Cardiac muscle cell (in vitro differentiated cells and primary cell): ENCODE measurements at regions not wholly inside any gene's neighbourhood (a gene's known extent, or its start where the extent isn't known, plus 50 kb on each side); places are given as distances from the start of the nearest gene placed in this dataset.

ENCODE experiments used
- DNase-seq, 2 donors: peaks; one replicate each; pipeline versions ENCODE4 v3.0.0 to v3.0.0-alpha.2; 2010 to 2017; ENCODE audit warnings: low read depth in 1 of 2, low spot score in 1 of 2
- H3K27ac ChIP-seq: fragments of 200-600 bp; sonication (generic); 2 replicates; pipeline ENCODE4 v1.5.1; 2016
- H3K27me3 ChIP-seq: fragments of 200-600 bp; sonication (generic); 2 replicates; pipeline ENCODE4 v1.6.0; 2016; ENCODE audit warnings: control low read depth
- H3K36me3 ChIP-seq: fragments of 200-600 bp; sonication (generic); 2 replicates; pipeline ENCODE4 v1.5.1; 2016; ENCODE audit warnings: control low read depth
- H3K4me1 ChIP-seq: fragments of 200-600 bp; sonication (generic); 2 replicates; pipeline ENCODE4 v1.8.1; 2017; ENCODE audit warnings: low read depth, mild to moderate bottlenecking, mixed run types
- H3K4me3 ChIP-seq: fragments of 200-600 bp; sonication (generic); 2 replicates; pipeline ENCODE4 v1.5.1; 2016; ENCODE audit warnings: mild to moderate bottlenecking
- H3K9me3 ChIP-seq: fragments of 200-600 bp; sonication (generic); 2 replicates; pipeline ENCODE4 v1.5.1; 2017; ENCODE audit warnings: low read depth, mild to moderate bottlenecking, control low read depth
- TF ChIP-seq, protein P1 (sequence below): IDR thresholded peaks from 2 replicates; pipeline ENCODE4 v1.5.1; 2012; ENCODE audit warnings: low read depth, mild to moderate bottlenecking, low read length

DNA sequence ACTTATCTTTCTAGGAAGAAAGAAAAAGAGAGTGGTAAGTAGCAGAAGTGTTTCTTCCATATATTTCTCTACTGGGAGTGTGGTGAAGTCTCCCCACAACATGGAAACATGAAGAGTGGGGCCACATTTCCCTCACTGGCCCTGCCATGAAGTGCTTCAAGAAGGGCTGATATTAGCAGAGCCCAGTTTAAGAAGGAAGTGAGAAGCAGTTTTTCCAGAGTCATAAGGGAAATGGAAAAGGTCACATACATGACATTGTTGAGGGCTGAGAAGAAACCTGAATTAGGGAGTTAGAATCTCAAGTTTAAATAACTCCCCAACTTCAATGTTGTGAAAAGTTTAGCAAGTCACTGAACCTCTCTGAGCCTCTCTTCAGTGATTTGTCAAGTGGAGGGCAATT is 171.9 kb upstream of the RBPJ start:
- no peaks in the 10 kb centered on the region for H3K9me3 ChIP-seq
- H3K27ac ChIP-seq: no peak overlapping the region
- no peaks in the 10 kb centered on the region for H3K36me3 ChIP-seq
- H3K27me3 ChIP-seq: no peaks in the 10 kb centered on the region
- no peaks in the 10 kb centered on the region for H3K4me1 ChIP-seq
- TF ChIP-seq, protein P1, sequence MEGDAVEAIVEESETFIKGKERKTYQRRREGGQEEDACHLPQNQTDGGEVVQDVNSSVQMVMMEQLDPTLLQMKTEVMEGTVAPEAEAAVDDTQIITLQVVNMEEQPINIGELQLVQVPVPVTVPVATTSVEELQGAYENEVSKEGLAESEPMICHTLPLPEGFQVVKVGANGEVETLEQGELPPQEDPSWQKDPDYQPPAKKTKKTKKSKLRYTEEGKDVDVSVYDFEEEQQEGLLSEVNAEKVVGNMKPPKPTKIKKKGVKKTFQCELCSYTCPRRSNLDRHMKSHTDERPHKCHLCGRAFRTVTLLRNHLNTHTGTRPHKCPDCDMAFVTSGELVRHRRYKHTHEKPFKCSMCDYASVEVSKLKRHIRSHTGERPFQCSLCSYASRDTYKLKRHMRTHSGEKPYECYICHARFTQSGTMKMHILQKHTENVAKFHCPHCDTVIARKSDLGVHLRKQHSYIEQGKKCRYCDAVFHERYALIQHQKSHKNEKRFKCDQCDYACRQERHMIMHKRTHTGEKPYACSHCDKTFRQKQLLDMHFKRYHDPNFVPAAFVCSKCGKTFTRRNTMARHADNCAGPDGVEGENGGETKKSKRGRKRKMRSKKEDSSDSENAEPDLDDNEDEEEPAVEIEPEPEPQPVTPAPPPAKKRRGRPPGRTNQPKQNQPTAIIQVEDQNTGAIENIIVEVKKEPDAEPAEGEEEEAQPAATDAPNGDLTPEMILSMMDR: no peak
- no peak overlapping the region for H3K4me3 ChIP-seq
- DNase-seq: no peak

DNA sequence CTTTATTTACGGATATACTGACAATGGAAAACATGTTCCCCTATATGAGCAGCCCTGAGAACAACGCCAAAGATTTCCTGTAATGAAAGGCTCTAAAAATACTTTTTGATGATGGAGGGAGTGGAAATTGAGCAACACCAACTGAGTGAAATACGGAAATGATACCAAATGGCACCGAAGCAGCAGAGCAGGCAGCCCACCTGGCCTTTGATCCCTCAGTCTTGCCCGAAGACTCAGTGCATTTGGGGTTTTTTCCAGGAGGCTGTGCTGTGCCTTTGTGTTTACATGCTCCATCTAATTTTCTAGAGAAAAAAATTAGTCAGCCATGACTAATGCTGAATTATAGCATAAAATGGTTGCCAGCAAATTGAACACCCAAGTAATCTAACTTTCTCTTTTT is 169.9 kb upstream of the RBPJ start:
- DNase-seq: peak in 1 of 2 donors; percentile 25

DNA sequence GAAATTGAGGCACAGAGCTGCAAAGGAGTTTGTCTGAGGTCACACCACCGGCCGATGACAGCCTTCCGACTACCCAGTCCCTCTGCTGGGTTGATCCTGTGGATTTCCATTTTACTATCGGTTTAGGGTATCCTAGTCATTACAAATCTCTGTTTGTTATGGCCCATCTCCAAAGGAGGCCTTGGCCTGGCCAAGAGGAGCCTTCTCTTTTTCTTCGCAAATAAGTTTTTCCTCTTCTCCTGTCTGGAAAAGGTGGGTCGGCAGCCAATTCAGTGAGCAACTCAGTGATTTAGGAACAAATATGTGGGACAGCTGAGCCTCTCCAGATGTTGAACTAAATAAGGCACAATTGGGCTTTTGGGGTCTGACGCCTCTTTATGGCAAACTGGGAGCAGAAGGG is 169.2 kb upstream of the RBPJ start:
- peak in 1 of 2 donors; percentile 49 for DNase-seq
- TF ChIP-seq, protein P1: no peak
- H3K4me1 ChIP-seq: no peaks in the 10 kb centered on the region
- no peak overlapping the region for H3K27ac ChIP-seq
- no peaks in the 10 kb centered on the region for H3K27me3 ChIP-seq
- no peaks in the 10 kb centered on the region for H3K36me3 ChIP-seq
- no peak overlapping the region for H3K4me3 ChIP-seq
- H3K9me3 ChIP-seq: no peaks in the 10 kb centered on the region

More for the DNA sequence above, 169.9 kb upstream of the RBPJ start:
- Histone ChIP-seq H3K36me3 (no peaks in the 10 kb centered on the region), H3K9me3 (no peaks in the 10 kb centered on the region), H3K27me3 (no peaks in the 10 kb centered on the region), H3K4me3 (no peak overlapping the region), H3K4me1 (no peaks in the 10 kb centered on the region), H3K27ac (no peak overlapping the region)
- TF ChIP-seq, protein P1: no peak

DNA sequence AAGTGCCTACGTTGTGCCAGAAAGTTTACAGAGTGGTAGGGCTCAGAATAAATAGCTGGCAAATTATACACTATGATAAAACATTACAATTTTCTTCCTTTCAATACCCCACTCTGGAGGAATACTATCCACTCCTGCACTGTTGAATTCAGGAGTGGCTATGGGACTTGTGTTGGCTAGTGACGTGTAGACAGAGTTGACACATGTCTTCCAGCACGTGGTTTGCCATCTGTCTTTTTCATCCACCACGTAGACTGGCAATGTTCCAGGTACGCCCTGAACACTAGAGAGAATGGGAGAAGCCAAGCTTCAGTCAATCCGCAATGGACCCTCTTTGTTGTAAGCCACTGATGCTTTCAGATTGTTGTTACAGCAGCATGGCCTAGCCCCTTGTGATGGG is 168.8 kb upstream of the RBPJ start:
- Histone ChIP-seq H3K4me3 (no peak overlapping the region), H3K27ac (no peak overlapping the region), H3K4me1 (no peaks in the 10 kb centered on the region), H3K36me3 (no peaks in the 10 kb centered on the region), H3K27me3 (no peaks in the 10 kb centered on the region), H3K9me3 (no peaks in the 10 kb centered on the region)
- no peak for DNase-seq
- TF ChIP-seq, protein P1: no peak

- Histone ChIP-seq H3K4me1 (no peaks in the 10 kb centered on the region), H3K4me3 (no peak overlapping the region), H3K27me3 (no peaks in the 10 kb centered on the region), H3K36me3 (no peaks in the 10 kb centered on the region), H3K9me3 (no peaks in the 10 kb centered on the region), H3K27ac (no peak overlapping the region)
- no peak for DNase-seq
- TF ChIP-seq, protein P1: no peak
Measured at GRCh38 chr4:26157541-26157940, 163.3 kb upstream of the RBPJ start.

GRCh38 chr4:26160591-26160990 is 160.2 kb upstream of the RBPJ start:
- Histone ChIP-seq H3K27me3 (no peaks in the 10 kb centered on the region), H3K4me1 (no peaks in the 10 kb centered on the region), H3K9me3 (no peaks in the 10 kb centered on the region), H3K27ac (no peak overlapping the region), H3K36me3 (no peaks in the 10 kb centered on the region), H3K4me3 (no peak overlapping the region)
- TF ChIP-seq, protein P1: no peak
- no peak for DNase-seq
